Caco-2 (cell line): ENCODE measurements at regions not wholly inside any gene's neighbourhood (a gene's known extent, or its start where the extent isn't known, plus 50 kb on each side); places are given as distances from the start of the nearest gene placed in this dataset.
"Not testable (repeated sequence)": the region's sequence is repeated elsewhere in the genome, so short reads cannot be mapped to it uniquely, and the experiment has no call there.

ENCODE experiments used
- BruUV-seq: library from RNA; stranded (reverse); fragments of 400-500 nt; replicated peaks from 2 replicates; lab custom pipeline; 2021; lab: Mats Ljungman, UMichigan
- CTCF ChIA-PET: fragments of 300-600 bp; sonication (Branson Sonifier 250); formaldehyde crosslinking; loops from one replicate; lab custom pipeline; 2022; ENCODE audit warnings: antibody characterized with exemption; lab: Charles Lee
- POLR2A ChIA-PET: fragments of 300-600 bp; sonication (Branson Sonifier 250); formaldehyde crosslinking; loops from one replicate; lab custom pipeline; 2022; ENCODE audit warnings: antibody characterized with exemption; lab: Charles Lee
- DNase-seq, 2 experiments: peaks; one replicate each; pipeline versions ENCODE4 v3.0.0 to v3.0.0-alpha.2; 2020 to 2022
- H3K27me3 ChIP-seq: replicated peaks from 2 replicates; pipeline ENCODE4 v1.6.0; 2011; ENCODE audit warnings: low read length; ENCODE audit not compliant: control insufficient read depth, insufficient read depth
- H3K36me3 ChIP-seq: 2 replicates; pipeline ENCODE4 v1.5.1; 2011; ENCODE audit warnings: low read length; ENCODE audit not compliant: control insufficient read depth, insufficient read depth
- H3K4me1 ChIP-seq: fragments of 250-450 bp; sonication (Bioruptor Pico); 2 replicates; pipeline ENCODE4 v1.5.1; 2020; ENCODE audit warnings: mild to moderate bottlenecking
- H3K4me3 ChIP-seq: 2 replicates; pipeline ENCODE4 v1.5.1; 2011; ENCODE audit warnings: low read depth, mild to moderate bottlenecking, control low read depth, low read length
- H3K9me3 ChIP-seq: fragments of 250-450 bp; sonication (Bioruptor Pico); 2 replicates; pipeline ENCODE4 v1.5.1; 2020; ENCODE audit warnings: mild to moderate bottlenecking, moderate library complexity
- H3K27ac Mint-ChIP-seq: one replicate; pipeline ENCODE4 v1.8.0; 2022; ENCODE audit warnings: mixed read lengths; ENCODE audit not compliant: unreplicated experiment
- H3K27me3 Mint-ChIP-seq: one replicate; pipeline ENCODE4 v1.8.0; 2022; ENCODE audit warnings: mixed read lengths; ENCODE audit not compliant: insufficient read depth, unreplicated experiment
- H3K36me3 Mint-ChIP-seq: one replicate; pipeline ENCODE4 v1.8.0; 2022; ENCODE audit warnings: mild to moderate bottlenecking, mixed read lengths; ENCODE audit not compliant: insufficient read depth, unreplicated experiment
- H3K4me1 Mint-ChIP-seq: one replicate; pipeline ENCODE4 v1.8.0; 2022; ENCODE audit warnings: low read depth, mixed read lengths; ENCODE audit not compliant: unreplicated experiment
- H3K4me3 Mint-ChIP-seq: one replicate; pipeline ENCODE4 v1.8.0; 2022; ENCODE audit warnings: mild to moderate bottlenecking, moderate library complexity, mixed read lengths; ENCODE audit not compliant: unreplicated experiment
- H3K9me3 Mint-ChIP-seq: one replicate; pipeline ENCODE4 v1.8.0; 2022; ENCODE audit warnings: mixed read lengths; ENCODE audit not compliant: unreplicated experiment
- intact Hi-C: fragments of 100-400 bp; cut with micrococcal nuclease; formaldehyde crosslinking; loops from one replicate; pipeline ENCODE4 v1.10.0; 2022; ENCODE audit not compliant: unreplicated experiment
- TF ChIP-seq, protein P1 (sequence below), 2 experiments: fragments of 200-600 bp in 1 of 2; IDR thresholded peaks; 1 replicate in 1 of 2; 2 replicates in 1 of 2; pipeline versions ENCODE4 v1.5.1 to v1.8.0; 2011 to 2022; ENCODE audit warnings: antibody characterized with exemption in 1 of 2, control low read depth in 1 of 2, inconsistent platforms in 1 of 2, low read depth in 1 of 2, low read length in 1 of 2, mild to moderate bottlenecking in 1 of 2, moderate library complexity in 1 of 2; ENCODE audit not compliant: insufficient read depth in 1 of 2, severe bottlenecking in 1 of 2, unreplicated experiment in 1 of 2

- Histone ChIP-seq H3K4me3 (no peak overlapping the region), H3K36me3 (no peaks in the 10 kb centered on the region), H3K9me3 (no peaks in the 10 kb centered on the region), H3K27me3 (no peaks in the 10 kb centered on the region), H3K4me1 (no peaks in the 10 kb centered on the region)
- Mint-ChIP-seq H3K9me3 (no peaks in the 10 kb centered on the region), H3K27me3 (no peaks in the 10 kb centered on the region), H3K4me1 (peaks cover 6% of the 10 kb centered on the region), H3K27ac (no peak overlapping the region), H3K4me3 (no peak overlapping the region), H3K36me3 (no peaks in the 10 kb centered on the region)
- CTCF ChIA-PET = no interaction called here
- no peak for DNase-seq
- intact Hi-C loops = no loop called here
- POLR2A ChIA-PET = no interaction called here
- no TSS peak for BruUV-seq
- TF ChIP-seq, protein P1, sequence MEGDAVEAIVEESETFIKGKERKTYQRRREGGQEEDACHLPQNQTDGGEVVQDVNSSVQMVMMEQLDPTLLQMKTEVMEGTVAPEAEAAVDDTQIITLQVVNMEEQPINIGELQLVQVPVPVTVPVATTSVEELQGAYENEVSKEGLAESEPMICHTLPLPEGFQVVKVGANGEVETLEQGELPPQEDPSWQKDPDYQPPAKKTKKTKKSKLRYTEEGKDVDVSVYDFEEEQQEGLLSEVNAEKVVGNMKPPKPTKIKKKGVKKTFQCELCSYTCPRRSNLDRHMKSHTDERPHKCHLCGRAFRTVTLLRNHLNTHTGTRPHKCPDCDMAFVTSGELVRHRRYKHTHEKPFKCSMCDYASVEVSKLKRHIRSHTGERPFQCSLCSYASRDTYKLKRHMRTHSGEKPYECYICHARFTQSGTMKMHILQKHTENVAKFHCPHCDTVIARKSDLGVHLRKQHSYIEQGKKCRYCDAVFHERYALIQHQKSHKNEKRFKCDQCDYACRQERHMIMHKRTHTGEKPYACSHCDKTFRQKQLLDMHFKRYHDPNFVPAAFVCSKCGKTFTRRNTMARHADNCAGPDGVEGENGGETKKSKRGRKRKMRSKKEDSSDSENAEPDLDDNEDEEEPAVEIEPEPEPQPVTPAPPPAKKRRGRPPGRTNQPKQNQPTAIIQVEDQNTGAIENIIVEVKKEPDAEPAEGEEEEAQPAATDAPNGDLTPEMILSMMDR (IDR thresholded peaks at IDR 0.05; ENCODE audit: insufficient read depth in 1 of 2, low read depth in 1 of 2, low read length in 1 of 2, severe bottlenecking in 1 of 2, unreplicated experiment in 1 of 2) = no peak
Measured at GRCh38 chr18:70397259-70397925, 108.5 kb downstream of the SOCS6 start.

- H3K36me3 Mint-ChIP-seq, intact Hi-C loops, H3K4me3 ChIP-seq, CTCF ChIA-PET, H3K27me3 ChIP-seq, H3K27me3 Mint-ChIP-seq, H3K4me1 ChIP-seq, H3K9me3 Mint-ChIP-seq, DNase-seq, BruUV-seq, H3K9me3 ChIP-seq, H3K4me1 Mint-ChIP-seq, POLR2A ChIA-PET, H3K36me3 ChIP-seq, H3K27ac Mint-ChIP-seq, H3K4me3 Mint-ChIP-seq: not testable (repeated sequence)
Measured at GRCh38 chr18:70395771-70396170, 106.9 kb downstream of the SOCS6 start.

GRCh38 chr18:70394672-70395071 lies 105.8 kb downstream of the SOCS6 start:
- TF ChIP-seq, protein P1 (IDR thresholded peaks at IDR 0.05; ENCODE audit: insufficient read depth in 1 of 2, low read depth in 1 of 2, low read length in 1 of 2, severe bottlenecking in 1 of 2, unreplicated experiment in 1 of 2) = no peak
- no peak overlapping the region for H3K4me3 ChIP-seq
- H3K4me1 ChIP-seq = no peaks in the 10 kb centered on the region
- Mint-ChIP-seq H3K27me3 (no peaks in the 10 kb centered on the region), H3K4me3 (no peak overlapping the region), H3K36me3 (no peaks in the 10 kb centered on the region), H3K9me3 (no peaks in the 10 kb centered on the region), H3K27ac (no peak overlapping the region), H3K4me1 (no peaks in the 10 kb centered on the region)
- H3K36me3 ChIP-seq = no peaks in the 10 kb centered on the region
- no TSS peak for BruUV-seq
- ChIA-PET POLR2A (no interaction called here), CTCF (no interaction called here)
- H3K27me3 ChIP-seq = no peaks in the 10 kb centered on the region
- no peak for DNase-seq
- H3K9me3 ChIP-seq = no peaks in the 10 kb centered on the region
- intact Hi-C loops = no loop called here
